ENCODE measurements at regions not wholly inside any gene's neighbourhood (a gene's known extent, or its start where the extent isn't known, plus 50 kb on each side); places are given as distances from the start of the nearest gene placed in this dataset.

DNA sequence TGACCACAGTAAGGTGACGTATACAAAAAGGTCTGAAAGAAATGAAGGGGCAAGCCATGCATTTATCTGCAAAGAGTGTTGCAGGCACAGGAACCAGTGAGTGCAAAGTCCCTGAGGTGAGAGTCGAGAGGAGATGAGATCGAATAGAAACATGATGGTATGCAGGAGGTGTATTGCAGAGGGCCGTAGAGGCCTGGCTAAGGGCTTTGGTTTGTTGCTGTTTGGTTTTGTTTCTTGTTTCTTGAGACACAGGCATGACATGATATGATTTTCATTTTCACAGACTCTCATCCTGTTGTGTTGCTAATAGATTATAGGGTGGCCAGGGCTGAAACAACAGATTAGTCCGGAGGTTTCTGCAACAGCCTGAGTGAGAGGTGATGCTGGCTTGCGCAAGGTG, 80.4 kb downstream of the HSPH1 start:
- TF ChIP-seq, protein P1, sequence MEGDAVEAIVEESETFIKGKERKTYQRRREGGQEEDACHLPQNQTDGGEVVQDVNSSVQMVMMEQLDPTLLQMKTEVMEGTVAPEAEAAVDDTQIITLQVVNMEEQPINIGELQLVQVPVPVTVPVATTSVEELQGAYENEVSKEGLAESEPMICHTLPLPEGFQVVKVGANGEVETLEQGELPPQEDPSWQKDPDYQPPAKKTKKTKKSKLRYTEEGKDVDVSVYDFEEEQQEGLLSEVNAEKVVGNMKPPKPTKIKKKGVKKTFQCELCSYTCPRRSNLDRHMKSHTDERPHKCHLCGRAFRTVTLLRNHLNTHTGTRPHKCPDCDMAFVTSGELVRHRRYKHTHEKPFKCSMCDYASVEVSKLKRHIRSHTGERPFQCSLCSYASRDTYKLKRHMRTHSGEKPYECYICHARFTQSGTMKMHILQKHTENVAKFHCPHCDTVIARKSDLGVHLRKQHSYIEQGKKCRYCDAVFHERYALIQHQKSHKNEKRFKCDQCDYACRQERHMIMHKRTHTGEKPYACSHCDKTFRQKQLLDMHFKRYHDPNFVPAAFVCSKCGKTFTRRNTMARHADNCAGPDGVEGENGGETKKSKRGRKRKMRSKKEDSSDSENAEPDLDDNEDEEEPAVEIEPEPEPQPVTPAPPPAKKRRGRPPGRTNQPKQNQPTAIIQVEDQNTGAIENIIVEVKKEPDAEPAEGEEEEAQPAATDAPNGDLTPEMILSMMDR (IDR thresholded peaks at IDR 0.05): no peak
- TF ChIP-seq EP300 (IDR thresholded peaks at IDR 0.05) (no peak), POLR2AphosphoS5 (IDR thresholded peaks at IDR 0.05) (no peak)
